ENCODE measurements at regions not wholly inside any gene's neighbourhood (a gene's known extent, or its start where the extent isn't known, plus 50 kb on each side); places are given as distances from the start of the nearest gene placed in this dataset.
A peak's percentile ranks its signal among the peaks of the same experiment; 100 is the strongest.

DNA sequence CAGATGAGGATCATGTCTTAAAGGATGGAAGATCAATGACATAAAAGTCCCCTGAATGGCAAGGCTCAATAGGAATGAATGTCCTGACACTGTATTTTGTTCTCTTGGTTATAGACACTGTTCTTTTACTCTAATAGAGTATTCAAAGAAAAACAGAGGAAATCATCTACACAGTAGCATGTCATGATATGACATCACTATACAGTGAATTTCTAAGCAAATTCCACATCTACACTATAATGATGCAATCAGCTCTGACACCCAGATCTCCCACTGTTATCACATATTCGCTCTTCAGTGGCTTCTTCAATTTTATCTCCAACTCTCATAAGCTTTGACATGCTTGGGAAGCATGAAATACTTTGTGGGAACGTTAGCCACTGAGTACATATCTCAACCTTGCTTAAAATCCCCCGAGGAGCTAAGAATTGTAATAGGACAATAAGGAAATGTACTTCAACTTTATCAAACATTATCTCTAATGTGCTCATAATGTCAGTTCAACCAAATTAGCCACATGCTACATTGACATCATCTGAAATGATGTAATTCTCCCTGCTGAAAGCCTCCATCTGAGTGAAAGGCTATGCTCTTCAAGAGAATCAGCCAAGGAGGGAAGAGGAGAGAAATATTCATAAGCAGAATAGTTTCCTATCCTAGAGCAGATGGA is 139.6 kb upstream of the PTCHD1 start:
- H3K9me3 ChIP-seq, result no peaks in the 10 kb centered on the region
- DNase-seq, result no peak
- no peaks in the 10 kb centered on the region for H3K27me3 ChIP-seq
- H3K36me3 ChIP-seq, result no peaks in the 10 kb centered on the region
- no peak overlapping the region for H3K4me3 ChIP-seq

DNA sequence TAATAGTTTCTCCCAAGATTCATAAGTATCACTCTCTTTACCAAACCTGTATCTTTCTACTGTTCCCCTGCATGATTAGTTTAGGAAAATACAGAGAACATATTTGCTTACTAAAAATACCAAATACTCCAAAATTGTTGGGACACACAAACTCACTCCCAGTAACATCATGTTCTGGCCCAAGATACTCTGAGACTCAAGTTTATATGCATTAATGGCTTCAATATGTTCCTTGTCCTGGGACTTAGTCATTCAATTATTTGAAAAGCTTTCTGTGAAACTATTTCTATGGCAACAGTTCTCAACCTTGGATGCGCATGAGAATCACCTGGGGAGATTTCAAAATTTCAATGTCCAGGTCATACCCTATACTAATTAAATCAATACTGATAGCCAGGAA is 138.9 kb upstream of the PTCHD1 start:
- no peaks in the 10 kb centered on the region for H3K9me3 ChIP-seq
- no peak overlapping the region for H3K4me3 ChIP-seq
- DNase-seq, result no peak
- no peaks in the 10 kb centered on the region for H3K36me3 ChIP-seq
- H3K27me3 ChIP-seq, result no peaks in the 10 kb centered on the region

DNA sequence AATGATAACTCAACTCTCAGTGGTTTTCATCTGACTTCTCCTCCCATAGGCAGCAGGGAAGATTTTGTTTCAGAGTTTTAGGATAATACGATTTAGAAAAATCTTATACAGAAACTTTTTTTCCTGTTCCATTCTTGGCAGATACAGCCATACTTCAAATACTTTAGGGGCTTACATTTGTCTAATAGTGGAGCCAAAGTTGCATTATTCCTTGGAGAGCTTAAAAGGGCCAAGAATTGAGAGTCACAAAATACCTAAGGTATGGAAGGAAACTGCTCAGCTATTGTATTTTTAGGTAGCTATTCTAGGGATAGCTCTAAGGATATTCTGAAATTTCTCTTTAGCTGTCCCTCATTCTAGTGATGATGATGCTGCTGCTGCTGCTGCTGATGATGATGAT is 132.9 kb upstream of the PTCHD1 start:
- Histone ChIP-seq H3K9me3 (no peaks in the 10 kb centered on the region), H3K27me3 (no peaks in the 10 kb centered on the region), H3K4me3 (no peak overlapping the region), H3K36me3 (no peaks in the 10 kb centered on the region)
- DNase-seq, result no peak

- no peaks in the 10 kb centered on the region for H3K27me3 ChIP-seq
Observed at GRCh38 chrX:23202326-23202725, 132.3 kb upstream of the PTCHD1 start.

DNA sequence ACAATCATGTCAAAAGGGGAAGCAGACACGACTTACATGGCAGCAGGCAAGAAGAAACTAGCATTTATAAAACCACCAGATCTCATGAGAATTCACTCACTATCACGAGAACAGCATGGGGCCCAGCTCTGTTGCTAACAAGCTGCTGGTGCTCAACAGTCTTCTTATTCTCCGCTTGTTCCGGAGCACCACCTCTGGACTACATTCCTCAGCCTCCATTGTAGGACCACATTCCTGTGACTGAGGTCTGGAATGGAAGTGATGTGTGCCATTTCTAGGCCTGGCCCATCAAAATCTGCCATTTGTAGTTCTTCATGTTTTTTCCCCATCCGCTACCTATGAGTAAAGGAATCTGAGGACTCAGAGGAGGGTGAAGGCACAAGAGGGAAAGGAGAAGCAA is 111.5 kb upstream of the PTCHD1 start:
- no peak for DNase-seq
- Histone ChIP-seq H3K9me3 (no peaks in the 10 kb centered on the region), H3K36me3 (no peaks in the 10 kb centered on the region), H3K4me3 (no peak overlapping the region), H3K27me3 (no peaks in the 10 kb centered on the region)

More at GRCh38 chrX:23202326-23202725, 132.3 kb upstream of the PTCHD1 start:
- DNase-seq, result no peak
- Histone ChIP-seq H3K4me3 (no peak overlapping the region), H3K36me3 (no peaks in the 10 kb centered on the region), H3K9me3 (no peaks in the 10 kb centered on the region)

DNA sequence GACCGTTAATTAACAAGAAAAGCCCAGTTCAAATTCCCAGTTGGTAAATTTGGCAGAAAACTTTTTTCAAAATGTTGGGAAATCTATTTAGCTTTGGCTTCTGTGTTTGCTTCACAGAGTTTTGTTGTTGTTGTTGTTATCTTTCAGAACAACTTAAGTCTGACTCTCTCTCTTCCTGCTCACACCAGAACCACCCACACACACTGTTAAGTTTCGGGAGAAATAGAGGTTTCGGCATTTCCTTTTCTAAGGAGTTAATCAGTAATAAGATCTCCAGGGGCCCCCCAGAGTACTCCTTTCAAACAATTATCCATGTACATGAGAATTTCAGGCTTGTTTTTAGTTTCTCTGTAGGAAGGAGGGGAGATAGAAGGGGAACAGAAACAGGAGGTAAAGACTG is 106.2 kb upstream of the PTCHD1 start:
- Histone ChIP-seq H3K36me3 (no peaks in the 10 kb centered on the region), H3K27me3 (no peaks in the 10 kb centered on the region), H3K9me3 (no peaks in the 10 kb centered on the region), H3K4me3 (no peak overlapping the region)
- no peak for DNase-seq

DNA sequence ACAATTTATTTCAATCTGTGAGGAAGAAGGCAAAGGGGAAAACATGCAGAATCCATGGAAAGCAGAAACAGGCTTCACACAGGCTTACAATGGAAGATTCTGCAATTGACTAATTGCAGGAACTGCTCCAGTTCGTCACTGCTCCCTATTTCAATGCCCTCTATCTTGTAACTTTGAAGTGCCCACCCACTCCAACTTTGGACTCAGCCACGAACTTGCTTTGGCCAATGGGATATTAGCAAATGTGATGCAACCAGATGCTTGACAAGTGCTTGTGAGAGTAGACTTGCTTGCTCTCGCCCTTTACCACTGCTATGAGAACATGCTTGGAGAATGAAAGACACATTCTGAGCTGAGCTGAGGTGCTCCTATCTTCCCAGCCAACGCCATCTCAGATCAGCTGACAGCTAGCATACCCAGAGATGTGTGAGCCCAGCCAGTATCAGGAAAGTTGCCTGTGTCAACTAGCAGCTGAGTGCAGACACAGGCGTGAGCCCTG is 105.7 kb upstream of the PTCHD1 start:
- H3K9me3 ChIP-seq, result no peaks in the 10 kb centered on the region
- no peak for DNase-seq
- H3K36me3 ChIP-seq, result no peaks in the 10 kb centered on the region
- H3K4me3 ChIP-seq, result no peak overlapping the region
- no peaks in the 10 kb centered on the region for H3K27me3 ChIP-seq

- DNase-seq, result no peak
- no peaks in the 10 kb centered on the region for H3K27me3 ChIP-seq
- H3K4me3 ChIP-seq, result no peak overlapping the region
- no peaks in the 10 kb centered on the region for H3K9me3 ChIP-seq
- H3K36me3 ChIP-seq, result no peaks in the 10 kb centered on the region
Observed at GRCh38 chrX:23235051-23235450, 99.6 kb upstream of the PTCHD1 start.

GRCh38 chrX:23246001-23246400 is 88.6 kb upstream of the PTCHD1 start:
- Histone ChIP-seq H3K36me3 (no peaks in the 10 kb centered on the region), H3K4me3 (no peak overlapping the region), H3K9me3 (no peaks in the 10 kb centered on the region), H3K27me3 (no peaks in the 10 kb centered on the region)
- DNase-seq, result peak; percentile 68

DNA sequence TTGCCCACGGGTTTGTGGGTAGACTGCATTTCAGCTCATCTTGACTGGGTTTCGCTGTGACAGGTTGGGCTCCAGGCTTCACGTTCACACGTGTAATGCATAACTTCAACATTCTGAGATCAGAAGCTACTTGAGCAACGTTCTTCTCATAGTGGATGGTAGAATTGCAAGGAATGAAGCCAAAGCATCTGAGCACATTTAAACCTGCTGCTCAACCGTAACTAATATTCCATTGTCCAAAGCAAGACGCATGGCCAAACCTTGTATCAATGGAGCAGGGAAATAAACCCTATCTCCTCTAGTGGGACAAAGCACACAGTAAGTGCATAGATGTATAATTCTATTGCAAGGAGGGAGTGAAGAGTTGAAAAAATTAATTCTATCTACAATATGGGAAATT is 86.5 kb upstream of the PTCHD1 start:
- H3K9me3 ChIP-seq, result no peaks in the 10 kb centered on the region

DNA sequence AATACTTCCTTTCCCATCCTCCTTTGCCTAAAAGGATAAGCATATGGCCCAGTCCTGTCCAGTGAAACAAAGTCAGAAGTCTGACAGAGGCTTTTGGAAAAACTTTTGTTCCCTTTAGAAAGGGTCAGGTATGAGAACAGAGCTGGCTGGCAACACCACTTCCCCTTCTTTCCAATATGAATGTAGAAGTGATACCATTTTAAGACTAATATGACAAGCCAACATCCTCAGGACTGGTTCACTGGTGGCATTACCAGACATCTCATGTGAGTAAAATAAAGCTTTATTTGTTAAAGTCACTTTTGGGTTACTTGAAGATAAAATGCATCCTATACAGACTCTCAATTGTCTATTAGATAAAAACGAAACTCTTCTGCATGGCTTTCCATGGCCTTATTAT is 83.6 kb upstream of the PTCHD1 start:
- no peaks in the 10 kb centered on the region for H3K9me3 ChIP-seq
- no peak overlapping the region for H3K4me3 ChIP-seq
- no peaks in the 10 kb centered on the region for H3K36me3 ChIP-seq
- no peak for DNase-seq
- H3K27me3 ChIP-seq, result no peaks in the 10 kb centered on the region

More for the DNA sequence above, 86.5 kb upstream of the PTCHD1 start:
- no peaks in the 10 kb centered on the region for H3K36me3 ChIP-seq
- no peak overlapping the region for H3K4me3 ChIP-seq
- DNase-seq, result no peak
- no peaks in the 10 kb centered on the region for H3K27me3 ChIP-seq

DNA sequence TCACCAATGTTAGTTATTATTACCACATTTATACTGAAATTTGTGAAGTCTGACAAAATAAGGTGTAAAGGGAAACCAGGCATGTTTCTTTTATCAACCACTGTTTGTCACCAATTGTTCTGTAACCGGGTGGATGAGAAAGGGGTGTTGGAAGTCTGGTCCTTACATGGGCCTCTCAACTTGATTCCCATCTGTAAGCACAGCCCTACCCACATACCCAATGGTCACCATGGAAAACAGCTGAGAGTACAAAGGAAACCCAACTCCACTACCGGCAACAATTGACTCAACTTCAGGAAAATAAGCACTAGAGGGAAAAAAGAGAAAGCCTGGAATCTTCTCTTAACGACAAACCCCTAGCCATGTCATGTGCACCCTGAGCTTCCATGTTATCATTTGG is 70.8 kb upstream of the PTCHD1 start:
- H3K36me3 ChIP-seq, result no peaks in the 10 kb centered on the region
- H3K27me3 ChIP-seq, result no peaks in the 10 kb centered on the region
- no peak overlapping the region for H3K4me3 ChIP-seq
- DNase-seq, result no peak
- H3K9me3 ChIP-seq, result no peaks in the 10 kb centered on the region

DNA sequence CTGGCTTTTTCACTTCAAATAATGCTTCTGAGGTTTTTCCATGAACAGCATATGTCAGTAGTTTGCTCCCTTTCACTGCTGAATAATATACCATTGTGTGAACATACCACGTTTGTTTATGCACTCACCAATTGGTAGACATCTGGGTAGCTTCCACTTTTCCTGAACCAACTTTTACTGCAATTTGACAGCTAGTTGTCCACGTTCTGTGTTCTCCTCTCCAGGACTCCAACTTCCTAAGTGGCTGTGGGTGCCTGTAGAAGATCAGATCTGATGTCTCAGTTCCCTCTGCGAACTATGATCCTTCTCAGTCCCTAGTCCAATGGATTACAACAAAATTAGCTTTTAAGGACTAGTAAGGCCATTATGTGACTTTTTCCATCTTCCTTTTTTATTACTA is 64.7 kb upstream of the PTCHD1 start:
- H3K9me3 ChIP-seq, result no peaks in the 10 kb centered on the region
- no peaks in the 10 kb centered on the region for H3K36me3 ChIP-seq
- no peak overlapping the region for H3K4me3 ChIP-seq
- no peaks in the 10 kb centered on the region for H3K27me3 ChIP-seq
- DNase-seq, result no peak

DNA sequence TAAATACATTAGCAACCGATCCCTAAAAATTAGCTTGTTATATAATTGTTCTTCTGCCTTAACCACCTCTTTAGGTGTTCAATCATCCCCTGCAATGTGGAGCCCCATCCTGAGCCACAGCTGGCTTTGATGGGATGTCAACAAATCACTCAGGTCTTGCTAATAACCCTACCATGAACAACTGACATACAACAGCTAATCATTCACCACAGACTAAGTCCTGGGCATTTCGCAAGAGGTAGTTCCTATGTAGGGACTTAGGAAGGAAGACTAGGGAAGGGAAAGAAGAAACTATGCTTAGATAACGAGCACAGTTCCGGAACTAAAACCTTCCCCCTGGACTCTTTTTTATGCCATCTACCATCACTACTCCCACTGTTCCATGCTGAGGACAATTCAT is 63.6 kb upstream of the PTCHD1 start:
- no peak for DNase-seq
- no peak overlapping the region for H3K4me3 ChIP-seq

GRCh38 chrX:23276475-23276874 is 58.2 kb upstream of the PTCHD1 start:
- no peak overlapping the region for H3K4me3 ChIP-seq
- no peaks in the 10 kb centered on the region for H3K9me3 ChIP-seq
- no peaks in the 10 kb centered on the region for H3K27me3 ChIP-seq
- DNase-seq, result no peak
- no peaks in the 10 kb centered on the region for H3K36me3 ChIP-seq

More for the DNA sequence above, 63.6 kb upstream of the PTCHD1 start:
- H3K36me3 ChIP-seq, result no peaks in the 10 kb centered on the region
- no peaks in the 10 kb centered on the region for H3K9me3 ChIP-seq
- H3K27me3 ChIP-seq, result no peaks in the 10 kb centered on the region
